Pulmonary artery endothelial cell (primary cell): ENCODE measurements at regions not wholly inside any gene's neighbourhood (a gene's known extent, or its start where the extent isn't known, plus 50 kb on each side); places are given as distances from the start of the nearest gene placed in this dataset.
"Not testable (repeated sequence)": the region's sequence is repeated elsewhere in the genome, so short reads cannot be mapped to it uniquely, and the experiment has no call there.

Experiments used
- DNase-seq: peaks from one replicate; pipeline ENCODE4 v3.0.0-alpha.2; 2011; ENCODE audit warnings: low read depth, low spot score

DNA sequence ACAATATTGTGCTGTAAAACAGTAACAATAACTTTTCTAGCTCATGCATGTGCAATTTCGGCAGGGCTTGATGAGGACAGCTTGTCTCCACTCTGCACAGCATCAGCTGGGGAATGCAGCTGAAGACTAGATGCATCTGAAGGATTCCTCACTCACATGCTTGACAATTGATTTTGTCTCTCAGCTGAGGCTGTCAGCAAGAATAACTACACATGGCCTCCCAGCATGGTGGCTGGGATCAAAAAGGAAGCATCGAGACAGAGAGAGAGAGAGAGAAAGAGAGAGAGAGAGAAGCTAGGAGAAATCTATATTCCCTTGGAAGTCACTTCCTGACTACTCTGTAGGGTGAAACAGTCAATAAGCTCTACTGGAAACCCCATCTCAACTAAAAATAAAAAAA, 487.1 kb downstream of the PLOD2 start:
- DNase-seq: no peak

DNA sequence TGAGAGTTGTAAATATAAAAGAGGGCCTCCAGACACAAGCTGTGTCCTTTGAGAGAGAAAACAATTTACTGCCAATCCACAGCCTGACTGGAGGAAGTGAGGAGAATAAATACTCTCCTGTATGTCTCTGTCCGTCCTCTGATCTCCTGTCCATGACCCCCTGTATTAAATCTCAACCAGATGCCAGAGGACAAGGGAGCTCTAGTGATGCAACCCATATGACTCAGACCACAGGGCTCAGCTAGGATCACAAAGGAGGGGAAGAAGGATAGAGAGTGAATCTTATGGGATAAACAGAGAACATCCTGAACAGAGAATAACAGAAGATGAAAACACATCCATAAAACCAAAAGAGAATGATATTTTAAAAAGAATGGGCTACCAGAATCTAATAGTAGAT, 482.6 kb downstream of the PLOD2 start:
- DNase-seq: no peak

DNA sequence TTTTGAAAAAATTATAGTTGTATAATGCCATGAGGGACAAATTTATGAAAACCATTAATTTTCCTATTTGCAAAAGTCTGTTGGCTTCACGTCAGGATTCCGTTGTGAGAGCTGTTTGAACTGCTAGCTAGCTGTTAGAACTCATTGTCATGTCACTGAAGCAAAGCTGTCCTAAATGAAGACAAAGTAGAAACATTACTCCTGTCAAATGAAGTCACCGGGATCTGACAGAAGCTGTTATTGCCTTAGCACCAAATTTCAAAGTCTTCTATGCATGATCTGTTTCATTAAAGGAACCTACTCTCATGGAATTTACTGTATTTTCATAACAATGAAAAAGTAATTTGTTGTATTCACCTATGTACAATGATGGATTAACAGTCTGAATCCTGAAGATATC, 479.8 kb downstream of the PLOD2 start:
- no peak for DNase-seq

DNA sequence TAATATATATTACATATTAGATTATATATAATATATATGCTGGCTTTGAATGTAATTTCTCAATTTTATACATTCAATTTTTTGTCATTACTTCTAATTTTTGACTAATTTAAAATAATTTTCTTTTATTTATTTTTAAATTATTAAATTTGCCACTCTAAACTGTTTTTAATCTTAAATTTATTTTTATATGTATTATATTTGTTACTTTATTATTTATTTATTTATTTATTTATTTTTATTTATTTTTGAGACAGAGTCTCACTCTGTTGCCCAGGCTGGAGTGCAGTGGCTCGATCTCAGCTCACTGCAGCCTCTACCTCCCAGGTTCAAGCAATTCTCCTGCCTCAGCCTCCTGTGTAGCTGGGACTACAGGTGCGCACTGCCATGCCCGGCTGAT, 473.0 kb downstream of the PLOD2 start:
- not testable (repeated sequence) for DNase-seq

DNA sequence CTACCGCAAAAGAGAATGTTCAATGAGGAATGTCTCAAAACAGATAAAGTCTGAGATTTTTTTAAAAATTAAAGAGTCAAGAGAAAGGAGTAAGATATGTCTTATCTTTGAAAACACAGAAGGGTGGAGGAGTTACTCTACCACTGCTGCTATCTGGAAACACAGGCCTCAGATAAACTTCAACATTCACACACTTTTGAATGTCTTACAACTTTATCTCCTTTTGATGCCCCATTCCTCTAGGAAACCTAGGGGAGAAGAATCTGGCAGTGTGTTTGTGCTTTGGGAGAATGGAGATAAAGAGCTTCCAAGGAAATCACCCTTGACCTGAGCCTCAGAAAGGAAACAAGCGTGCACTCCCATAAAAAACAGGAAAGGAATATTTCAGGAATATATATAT, 468.2 kb downstream of the PLOD2 start:
- no peak for DNase-seq

DNA sequence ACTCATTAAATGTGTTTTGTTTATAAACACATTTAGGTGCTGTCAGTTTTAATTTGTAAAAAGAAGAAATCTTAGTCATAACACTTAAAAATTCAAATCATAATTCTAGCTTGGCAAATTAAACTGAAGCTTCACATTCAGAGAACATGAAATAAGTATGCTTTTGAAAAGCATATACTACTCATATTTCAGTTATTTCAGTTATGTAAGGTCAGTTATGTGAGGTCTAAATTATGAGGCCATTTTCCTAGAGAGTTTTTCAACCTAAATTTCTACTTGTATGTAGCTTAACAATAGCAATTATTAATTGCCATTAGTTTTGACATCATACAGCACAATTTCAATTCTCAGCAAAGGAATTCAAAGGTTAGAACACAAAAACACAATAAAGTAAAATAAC, 465.0 kb downstream of the PLOD2 start:
- DNase-seq: no peak

DNA sequence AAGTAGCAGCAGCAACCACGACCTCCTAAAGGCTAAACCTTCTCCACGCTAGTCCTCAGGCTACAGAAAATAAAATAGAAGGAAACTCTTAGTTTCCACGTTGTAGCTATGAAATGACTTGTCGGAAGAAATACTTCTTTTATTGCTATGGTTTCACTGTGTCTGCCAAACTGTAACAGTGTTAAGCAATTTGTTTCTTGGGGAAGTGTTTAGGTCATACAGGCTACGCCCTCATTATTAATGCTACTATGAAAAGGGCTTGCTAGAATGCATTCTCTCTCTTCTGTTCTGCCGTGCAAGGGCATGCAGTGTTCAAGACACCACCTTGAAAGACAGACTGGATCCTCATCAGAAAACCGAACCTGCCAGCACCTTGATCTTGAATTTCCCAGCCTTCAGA, 462.7 kb downstream of the PLOD2 start:
- no peak for DNase-seq

DNA sequence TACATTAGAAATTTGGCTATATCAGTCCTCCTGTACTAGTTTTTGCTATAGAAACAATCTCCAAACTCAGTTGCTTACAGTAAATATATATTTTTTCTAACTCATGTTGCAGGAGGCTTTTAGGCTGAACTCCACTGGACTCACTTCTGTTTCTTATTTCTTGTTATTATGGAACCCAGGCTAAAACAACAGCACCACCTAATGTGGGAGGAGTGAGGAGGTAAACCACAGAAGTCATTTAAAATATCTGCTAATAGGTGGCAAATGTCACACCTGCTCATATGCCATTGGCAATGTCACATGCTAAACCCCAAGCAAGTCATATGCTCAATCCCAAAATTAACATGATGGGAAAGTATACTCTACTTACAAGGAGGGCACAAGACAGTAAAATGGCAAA, 462.2 kb downstream of the PLOD2 start:
- no peak for DNase-seq

DNA sequence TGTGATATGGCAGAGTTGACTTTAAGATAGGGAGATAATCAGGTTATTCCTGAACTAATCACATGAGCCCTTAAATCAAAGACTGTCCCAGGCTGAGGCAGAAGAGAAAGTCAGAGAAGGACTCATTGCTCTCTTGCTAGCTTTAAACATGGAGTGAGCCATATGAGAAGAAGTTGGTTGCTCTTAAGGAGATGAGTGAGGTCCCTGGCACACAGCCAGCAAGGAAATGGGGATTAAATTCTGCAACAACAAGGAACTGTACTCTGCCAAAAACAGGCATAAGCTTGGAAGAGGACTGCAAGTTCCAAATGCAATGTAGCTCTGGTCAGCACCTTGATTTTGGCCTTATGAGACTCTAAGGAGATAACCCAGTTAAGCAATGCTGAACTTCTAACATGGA, 457.0 kb downstream of the PLOD2 start:
- DNase-seq: no peak

DNA sequence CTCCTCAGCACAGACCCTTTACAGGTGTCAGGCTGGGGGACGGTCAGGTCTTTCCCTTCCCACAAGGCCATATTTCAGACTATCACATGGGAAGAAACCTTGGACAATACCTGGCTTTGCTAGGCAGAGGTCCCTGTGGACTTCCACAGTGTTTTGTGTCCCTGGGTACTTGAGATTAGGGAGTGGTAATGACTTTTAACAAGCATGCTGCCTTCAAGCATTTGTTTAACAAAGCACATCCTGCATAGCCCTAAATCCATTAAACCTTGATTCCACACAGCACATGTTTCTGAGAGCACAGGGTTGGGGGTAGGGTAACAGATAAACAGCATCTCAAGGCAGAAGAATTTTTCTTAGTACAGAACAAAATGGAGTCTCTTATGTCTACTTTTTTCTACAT, 451.2 kb downstream of the PLOD2 start:
- not testable (repeated sequence) for DNase-seq

DNA sequence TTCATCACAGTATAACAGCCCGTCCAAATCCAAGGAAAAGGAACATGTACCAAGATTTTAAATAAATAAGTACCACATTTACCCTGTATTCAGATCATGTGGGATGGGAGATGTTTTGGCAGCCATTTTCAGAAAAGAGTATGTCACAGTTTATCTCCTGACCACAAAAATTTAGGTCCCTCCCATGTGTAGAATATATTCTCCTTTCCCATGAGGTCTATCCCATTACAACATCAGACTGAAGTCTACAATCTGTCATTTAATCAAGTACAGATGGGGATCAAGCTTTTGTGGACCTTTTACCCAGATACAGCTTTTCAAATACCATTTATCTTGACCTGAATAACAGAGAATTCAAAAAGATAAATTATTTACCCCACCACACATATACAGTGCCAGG, 444.5 kb downstream of the PLOD2 start:
- no peak for DNase-seq

DNA sequence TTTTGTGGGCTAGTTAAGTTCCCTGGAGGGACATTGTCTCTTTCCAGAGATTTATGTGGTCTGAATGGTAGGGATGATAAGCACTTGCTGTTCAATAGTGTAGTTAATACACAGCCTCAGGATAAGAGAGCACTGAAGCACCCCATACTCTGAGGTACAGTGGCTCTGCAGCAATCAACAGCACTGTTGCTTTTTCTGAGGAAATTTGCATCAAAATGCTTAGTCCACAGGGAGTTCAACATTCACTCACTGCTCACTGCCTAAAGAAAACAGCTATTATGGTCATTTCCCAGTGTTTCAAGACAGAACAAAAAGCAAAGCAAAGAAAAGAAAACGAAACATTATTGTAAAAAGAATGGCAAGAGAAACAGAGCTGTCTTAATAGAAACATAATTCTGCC, 441.9 kb downstream of the PLOD2 start:
- no peak for DNase-seq

DNA sequence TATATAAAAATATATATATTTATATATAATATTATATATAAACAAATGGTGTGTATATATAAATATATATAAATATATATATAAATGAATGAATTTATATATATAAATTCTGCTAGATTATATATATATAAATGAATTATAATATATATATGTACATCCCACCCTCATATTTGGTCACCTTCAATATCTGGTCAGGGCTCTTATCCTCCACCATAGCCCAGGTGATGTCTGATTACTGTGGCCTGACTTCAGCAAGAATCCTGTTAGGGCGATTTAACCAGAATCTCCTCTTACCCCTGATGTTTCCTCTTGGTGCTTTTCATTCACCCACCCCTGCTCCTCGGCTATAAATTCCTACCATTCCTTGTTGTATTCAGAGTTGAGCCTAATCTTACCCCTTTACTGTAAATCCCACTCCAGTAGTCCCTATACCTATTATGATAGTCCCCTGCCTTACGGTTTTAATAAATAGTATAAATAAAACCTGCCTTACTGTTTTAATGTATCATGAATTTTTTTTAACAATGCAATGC, 439.6 kb downstream of the PLOD2 start:
- DNase-seq: no peak

DNA sequence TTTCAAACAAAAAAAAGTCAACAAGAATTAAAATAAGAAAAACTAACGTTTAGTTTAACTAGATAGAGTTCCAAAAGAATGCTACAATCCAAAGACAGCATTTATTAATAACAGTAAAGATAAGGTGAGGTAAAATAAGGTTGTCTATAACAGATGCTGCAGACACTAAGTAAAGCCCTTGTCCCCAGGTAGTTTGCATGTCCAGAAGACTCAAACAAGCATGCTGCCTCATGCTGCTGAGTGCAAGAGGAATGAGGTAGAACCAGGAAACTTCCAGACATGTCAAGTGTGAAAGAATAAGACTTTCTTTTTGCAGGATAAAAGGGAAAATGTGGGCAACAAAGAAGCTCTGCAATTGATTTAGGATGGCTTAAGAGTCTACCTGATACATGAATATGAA, 439.2 kb downstream of the PLOD2 start:
- no peak for DNase-seq

DNA sequence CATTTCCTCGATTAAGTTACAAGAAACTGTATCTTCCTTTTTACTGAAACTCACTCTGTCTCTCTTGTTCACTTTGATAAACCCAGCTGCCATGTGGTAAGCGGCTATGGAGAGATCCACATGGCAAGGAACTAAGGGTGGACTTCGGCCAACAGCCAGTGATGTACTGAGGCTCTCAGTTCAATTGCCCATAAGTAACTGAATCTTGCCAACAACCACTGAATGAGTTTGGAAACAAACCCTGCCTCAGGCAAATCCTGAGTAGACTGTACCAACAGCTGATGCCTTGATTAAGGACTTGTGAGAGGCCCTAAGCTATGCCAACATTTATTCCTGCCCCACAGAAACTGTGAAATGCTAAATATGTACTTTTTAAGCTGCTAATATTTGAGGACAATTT, 433.5 kb downstream of the PLOD2 start:
- no peak for DNase-seq

DNA sequence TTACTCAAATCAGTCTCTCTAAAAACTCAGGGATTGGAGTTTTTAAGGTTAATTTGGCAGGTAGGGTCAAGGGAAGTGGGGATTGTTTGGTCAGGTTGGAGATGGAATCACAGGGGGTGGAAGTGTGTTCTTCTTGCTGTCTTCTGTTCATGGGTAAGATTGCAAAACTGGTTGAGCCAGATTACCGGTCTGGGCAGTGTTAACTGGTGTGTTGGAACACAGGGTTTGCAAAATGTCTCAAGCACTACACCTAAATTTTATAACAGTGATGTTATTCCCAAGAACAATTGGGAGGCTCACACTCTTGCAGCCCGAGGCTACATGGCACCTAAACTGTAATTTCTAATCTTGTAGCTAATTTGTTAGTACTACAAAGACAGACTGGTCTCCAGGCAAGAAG, 425.4 kb downstream of the PLOD2 start:
- DNase-seq: no peak

DNA sequence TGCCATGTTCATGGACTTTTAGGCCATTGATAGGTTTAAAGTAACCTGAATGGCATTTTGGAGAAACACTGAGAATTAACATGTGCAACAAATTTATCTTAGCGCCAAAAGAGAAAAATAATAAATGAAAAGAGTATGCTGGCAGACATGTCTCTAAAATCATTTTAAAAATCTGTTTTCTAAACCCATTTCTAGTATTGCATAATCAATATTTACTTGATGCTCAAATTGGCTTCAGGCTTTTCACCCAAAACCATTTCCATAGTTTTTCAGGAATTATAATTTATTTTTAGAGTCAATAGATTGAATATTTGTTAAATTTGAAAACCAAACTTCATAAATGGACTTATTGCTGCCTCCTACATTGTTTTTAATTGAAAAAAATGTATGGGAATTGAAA, 423.0 kb downstream of the PLOD2 start:
- DNase-seq: no peak

DNA sequence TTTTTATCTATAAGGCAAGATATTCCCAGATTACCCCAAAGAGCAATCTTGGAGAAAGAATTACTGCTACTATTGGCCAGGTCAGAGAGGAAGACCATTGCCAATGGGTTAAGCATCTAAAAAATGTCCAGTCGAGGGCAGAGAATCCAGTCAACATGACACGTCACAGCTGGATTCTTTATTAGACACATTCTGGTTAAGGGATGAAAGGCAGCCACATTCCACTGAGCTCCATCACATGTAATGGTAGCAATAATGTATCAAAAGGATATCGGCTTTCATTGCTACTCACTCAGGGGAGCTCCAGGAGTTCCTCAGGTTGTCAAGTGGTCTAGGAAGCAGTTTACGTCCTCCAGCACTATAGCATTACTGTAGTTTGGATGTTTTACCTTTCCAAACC, 421.1 kb downstream of the PLOD2 start:
- DNase-seq: no peak

DNA sequence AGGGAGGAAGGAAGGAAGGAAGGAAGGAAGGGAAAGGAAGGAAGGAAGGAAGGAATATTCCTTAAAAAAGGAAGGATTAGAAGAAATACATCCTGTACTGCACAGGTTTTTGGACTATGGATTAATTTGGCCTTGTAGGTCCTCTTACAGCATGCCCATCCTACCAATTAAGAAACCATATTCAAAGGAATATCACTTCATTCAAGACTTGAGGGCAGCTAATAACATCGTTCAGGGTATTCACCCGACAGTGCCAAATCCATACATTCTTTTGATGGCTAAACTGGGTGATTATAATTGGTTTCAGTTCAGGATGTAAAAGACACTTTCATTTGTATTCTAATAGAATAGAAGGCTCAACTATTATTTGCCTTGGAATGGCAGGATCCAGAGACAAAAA, 410.3 kb downstream of the PLOD2 start:
- no peak for DNase-seq

DNA sequence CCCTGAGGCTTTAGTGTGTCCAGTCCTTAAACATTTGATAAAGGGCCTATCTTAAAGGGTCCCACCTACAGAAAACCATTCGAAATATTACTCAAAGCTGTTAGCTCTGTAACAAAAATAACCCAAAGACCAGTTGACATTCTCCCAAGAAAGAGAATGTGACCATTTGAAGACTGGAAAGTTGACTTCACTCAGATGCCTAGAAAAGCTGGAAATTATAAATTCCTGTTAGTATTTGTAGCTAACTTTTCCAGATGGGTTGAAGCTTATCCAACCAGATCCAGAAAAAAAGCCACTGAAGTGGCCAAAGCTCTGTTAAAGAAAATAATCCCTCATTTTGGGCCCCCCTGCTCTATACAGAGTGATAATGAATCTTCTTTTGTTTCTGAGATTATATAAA, 408.4 kb downstream of the PLOD2 start:
- DNase-seq: no peak

DNA sequence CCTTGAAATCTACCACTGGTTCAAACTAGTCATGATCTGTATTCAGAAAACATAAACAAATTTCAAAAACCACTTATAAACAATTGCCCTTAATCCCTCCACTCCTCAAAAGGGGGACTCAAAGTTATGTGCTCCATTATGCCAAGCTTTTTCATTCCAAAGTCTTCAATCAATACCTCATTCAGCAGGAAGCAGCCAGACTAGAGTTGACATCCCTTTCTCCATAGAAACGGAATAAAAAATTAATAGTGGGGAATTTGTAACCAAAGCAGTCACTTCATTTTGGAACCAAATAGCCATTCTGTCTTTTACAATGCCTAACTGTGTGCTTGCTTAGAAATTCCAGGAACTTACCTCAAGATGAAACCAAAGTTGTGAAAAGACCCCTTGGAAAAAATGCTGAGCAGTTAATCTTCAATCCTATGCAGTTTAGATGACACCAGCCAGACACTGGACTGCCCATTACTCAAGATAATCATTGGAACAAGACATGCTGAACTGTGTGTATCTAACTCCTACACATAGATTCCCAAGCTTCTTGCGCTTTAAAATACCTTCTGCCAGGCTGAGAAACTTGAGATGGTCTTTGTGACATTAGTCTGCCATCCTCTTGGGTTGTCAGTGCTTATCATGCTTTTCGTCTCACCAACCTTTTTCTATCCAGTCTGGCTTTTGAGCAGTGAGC, 406.2 kb downstream of the PLOD2 start:
- no peak for DNase-seq

DNA sequence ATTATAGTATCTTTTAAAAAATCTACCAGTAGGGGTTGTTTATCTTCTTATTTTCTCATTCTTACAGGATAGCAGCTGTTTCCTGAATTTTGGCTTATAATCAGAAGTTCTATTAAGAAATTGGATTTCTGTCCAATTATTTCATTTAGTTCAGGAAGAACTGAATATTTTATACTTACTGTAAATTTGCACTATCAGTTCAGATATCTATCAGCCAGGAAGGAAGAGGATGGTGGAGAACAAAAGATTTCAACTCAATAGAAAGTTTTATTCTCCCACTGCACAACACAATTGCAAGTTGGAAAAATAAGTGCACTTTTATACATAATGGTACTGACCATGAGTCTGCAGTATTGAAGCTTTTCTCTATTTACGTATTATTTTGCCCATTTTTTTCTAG, 400.9 kb downstream of the PLOD2 start:
- DNase-seq: peak; percentile 29

DNA sequence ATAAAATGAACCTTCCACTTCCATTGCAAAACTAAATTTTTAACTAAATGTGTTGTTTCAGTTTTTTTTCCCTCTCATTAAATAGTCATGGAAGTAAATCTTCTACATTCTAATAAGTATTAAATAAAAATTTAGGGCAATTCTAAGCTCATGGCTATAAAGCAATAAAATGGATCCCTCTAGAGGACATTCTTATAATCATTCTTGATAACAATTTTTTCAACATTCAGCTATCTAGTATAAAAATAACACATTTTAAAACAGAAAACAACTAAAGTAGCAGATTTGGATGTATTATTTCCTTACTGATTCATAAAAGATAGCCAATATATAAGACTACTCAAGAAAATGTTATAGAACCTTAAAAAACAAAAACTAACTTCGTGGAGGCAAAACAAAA, 393.1 kb downstream of the PLOD2 start:
- DNase-seq: no peak
